NCI-H748 (cell line): ENCODE measurements at regions not wholly inside any gene's neighbourhood (a gene's known extent, or its start where the extent isn't known, plus 50 kb on each side); places are given as distances from the start of the nearest gene placed in this dataset.
"Not testable (repeated sequence)": the region's sequence is repeated elsewhere in the genome, so short reads cannot be mapped to it uniquely, and the experiment has no call there.

Experiments
- DNase-seq: peaks from one replicate; lab custom pipeline; 2025; ENCODE audit not compliant: unreplicated experiment; lab: John Stamatoyannopoulos, UW

GRCh38 chr4:66223068-66223703, 552.9 kb upstream of the EPHA5 start:
- no peak for DNase-seq

GRCh38 chr4:66219401-66219800, 549.1 kb upstream of the EPHA5 start:
- DNase-seq = no peak

- DNase-seq = no peak
These were observed 546.0 kb upstream of the EPHA5 start for GRCh38 chr4:66216252-66216651.

GRCh38 chr4:66212489-66212888, 542.2 kb upstream of the EPHA5 start:
- DNase-seq = no peak

GRCh38 chr4:66204534-66205247, 534.4 kb upstream of the EPHA5 start:
- DNase-seq = no peak

- DNase-seq = no peak
These were observed 532.6 kb upstream of the EPHA5 start for GRCh38 chr4:66202870-66203269.

- DNase-seq = no peak
These were observed 527.2 kb upstream of the EPHA5 start for GRCh38 chr4:66197451-66197850.

- DNase-seq = no peak
These were observed 523.2 kb upstream of the EPHA5 start for GRCh38 chr4:66193487-66193886.

- no peak for DNase-seq
These were observed 517.0 kb upstream of the EPHA5 start for GRCh38 chr4:66187175-66187720.

- DNase-seq = no peak
These were observed 515.8 kb upstream of the EPHA5 start for GRCh38 chr4:66186095-66186494.

GRCh38 chr4:66182636-66183035, 512.3 kb upstream of the EPHA5 start:
- no peak for DNase-seq

- no peak for DNase-seq
These were observed 508.6 kb upstream of the EPHA5 start for GRCh38 chr4:66178906-66179305.

GRCh38 chr4:66169341-66169740, 499.1 kb upstream of the EPHA5 start:
- DNase-seq = peak; percentile 20

GRCh38 chr4:66164869-66165268, 494.6 kb upstream of the EPHA5 start:
- DNase-seq = no peak

GRCh38 chr4:66160606-66161005, 490.3 kb upstream of the EPHA5 start:
- no peak for DNase-seq

GRCh38 chr4:66157594-66157993, 487.3 kb upstream of the EPHA5 start:
- DNase-seq = no peak

- no peak for DNase-seq
These were observed 459.8 kb upstream of the EPHA5 start for GRCh38 chr4:66130042-66130441.

GRCh38 chr4:66123831-66124413, 453.6 kb upstream of the EPHA5 start:
- no peak for DNase-seq

- DNase-seq = no peak
These were observed 452.9 kb upstream of the EPHA5 start for GRCh38 chr4:66123190-66123589.

- not testable (repeated sequence) for DNase-seq
These were observed 444.9 kb upstream of the EPHA5 start for GRCh38 chr4:66115231-66115630.

GRCh38 chr4:66108898-66109297, 438.6 kb upstream of the EPHA5 start:
- no peak for DNase-seq

- DNase-seq = no peak
These were observed 426.9 kb upstream of the EPHA5 start for GRCh38 chr4:66097218-66097617.
